ENCODE measurements at regions not wholly inside any gene's neighbourhood (a gene's known extent, or its start where the extent isn't known, plus 50 kb on each side); places are given as distances from the start of the nearest gene placed in this dataset.

GRCh38 chr10:105494303-105494702 lies 853.2 kb downstream of the SORCS3 start:
- Histone ChIP-seq H3K36me3 (ENCODE audit: control insufficient read depth, insufficient read depth, low read length) (no peaks in the 10 kb centered on the region), H3K4ac (ENCODE audit: low read depth, low read length) (no peak overlapping the region), H3K4me2 (ENCODE audit: low read depth, low read length) (no peak overlapping the region), H3K4me3 (ENCODE audit: insufficient read depth, low read depth, low read length) (no peak overlapping the region), H3K27ac (ENCODE audit: insufficient read depth, low read length) (no peak overlapping the region), H2AK5ac (ENCODE audit: low read depth, low read length) (no peak overlapping the region), H3K79me1 (ENCODE audit: low read depth in 1 of 2, low read length in 2 of 2) (no peaks in the 10 kb centered on the region), H4K5ac (ENCODE audit: low read depth, low read length) (no peak overlapping the region), H3K18ac (ENCODE audit: low read depth, low read length) (no peak overlapping the region), H3K9me3 (ENCODE audit: control insufficient read depth, insufficient read depth, low read length) (0 out of 2 replicates have a peak, but pooled peaks cover 5% of the 10 kb centered on the region), H2BK120ac (ENCODE audit: low read depth, low read length) (no peak overlapping the region), H4K8ac (ENCODE audit: low read depth in 2 of 2, low read length in 2 of 2) (no peak overlapping the region), H3K27me3 (ENCODE audit: control insufficient read depth, insufficient read depth, low read length) (no peaks in the 10 kb centered on the region), H3K56ac (ENCODE audit: extremely low read depth, insufficient read depth, low read length) (no peak overlapping the region), H4K91ac (ENCODE audit: insufficient read depth, low read depth, low read length) (no peak overlapping the region), H2BK5ac (ENCODE audit: low read depth, low read length, poor library complexity, severe bottlenecking) (no peak overlapping the region), H2AFZ (replicated peaks; ENCODE audit: low read length, poor library complexity) (no peak overlapping the region), H2BK20ac (ENCODE audit: low read depth, low read length) (no peak overlapping the region), H4K20me1 (ENCODE audit: insufficient read depth, low read length) (no peaks in the 10 kb centered on the region), H3K14ac (replicated peaks; ENCODE audit: low read depth, low read length) (no peak overlapping the region), H3K9me1 (ENCODE audit: insufficient read depth, low read length) (no peaks in the 10 kb centered on the region), H2AK9ac (replicated peaks; ENCODE audit: low read depth, low read length, poor library complexity) (no peak overlapping the region), H2BK15ac (ENCODE audit: low read depth, low read length) (no peak overlapping the region), H3K9ac (ENCODE audit: low read depth, low read length) (no peak overlapping the region), H3K23ac (ENCODE audit: low read depth, low read length) (no peak overlapping the region), H3K4me1 (ENCODE audit: control insufficient read depth, insufficient read depth, low read length) (no peaks in the 10 kb centered on the region)
- dilution Hi-C loops (cut with HindIII; ENCODE audit: low sequenced_read_pairs, unreplicated experiment): no loop called here
- DNase-seq: no peak
- no peak for ATAC-seq (ENCODE audit: low read depth)
- ChIA-PET POLR2A (ENCODE audit: unreplicated experiment) (no interaction called here), CTCF (no interaction called here)
- in situ Hi-C loops (cut with MboI; ENCODE audit: low sequenced_read_pairs): no loop called here
- no TSS peak for BruUV-seq (replicated peaks)
- no CpG with 5 or more reads among the region's 2 CpGs for WGBS, 2 experiments (ENCODE audit: extremely low coverage in 2 of 2, insufficient read length in 1 of 2)
- TF ChIP-seq MXI1 (IDR thresholded peaks at IDR 0.05; ENCODE audit: borderline replicate concordance, low read depth, low read length): no peak
- TF ChIP-seq CEBPB (IDR thresholded peaks at IDR 0.05; ENCODE audit: low read depth, low read length): no peak
- TF ChIP-seq, protein P1, sequence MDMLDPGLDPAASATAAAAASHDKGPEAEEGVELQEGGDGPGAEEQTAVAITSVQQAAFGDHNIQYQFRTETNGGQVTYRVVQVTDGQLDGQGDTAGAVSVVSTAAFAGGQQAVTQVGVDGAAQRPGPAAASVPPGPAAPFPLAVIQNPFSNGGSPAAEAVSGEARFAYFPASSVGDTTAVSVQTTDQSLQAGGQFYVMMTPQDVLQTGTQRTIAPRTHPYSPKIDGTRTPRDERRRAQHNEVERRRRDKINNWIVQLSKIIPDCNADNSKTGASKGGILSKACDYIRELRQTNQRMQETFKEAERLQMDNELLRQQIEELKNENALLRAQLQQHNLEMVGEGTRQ (IDR thresholded peaks at IDR 0.05; ENCODE audit: low read depth, low read length): no peak
- intact Hi-C loops (cut with micrococcal nuclease): no loop called here
